Neural cell (in vitro differentiated cells): ENCODE measurements at regions not wholly inside any gene's neighbourhood (a gene's known extent, or its start where the extent isn't known, plus 50 kb on each side); places are given as distances from the start of the nearest gene placed in this dataset.

Experiments used
- EP300 ChIP-seq: fragments of 450-650 bp; conservative IDR thresholded peaks from 2 replicates; pipeline ENCODE4 v1.6.1; 2014; ENCODE audit warnings: antibody characterized with exemption, mild to moderate bottlenecking, moderate library complexity; ENCODE audit not compliant: poor library complexity, severe bottlenecking
- EZH2 ChIP-seq: fragments of 200-600, 300-800 bp; shearing (Covaris generic), sonication (generic); IDR thresholded peaks from 2 replicates; pipeline ENCODE4 v1.6.1; 2014; ENCODE audit warnings: antibody characterized with exemption, low read length, borderline replicate concordance, mild to moderate bottlenecking; ENCODE audit not compliant: insufficient read depth, poor library complexity, severe bottlenecking
- TF ChIP-seq, protein P1 (sequence below): fragments of 450-650 bp; IDR thresholded peaks from 2 replicates; pipeline ENCODE4 v1.5.1; 2014; ENCODE audit warnings: antibody characterized with exemption, mild to moderate bottlenecking, moderate library complexity; ENCODE audit not compliant: poor library complexity, severe bottlenecking

DNA sequence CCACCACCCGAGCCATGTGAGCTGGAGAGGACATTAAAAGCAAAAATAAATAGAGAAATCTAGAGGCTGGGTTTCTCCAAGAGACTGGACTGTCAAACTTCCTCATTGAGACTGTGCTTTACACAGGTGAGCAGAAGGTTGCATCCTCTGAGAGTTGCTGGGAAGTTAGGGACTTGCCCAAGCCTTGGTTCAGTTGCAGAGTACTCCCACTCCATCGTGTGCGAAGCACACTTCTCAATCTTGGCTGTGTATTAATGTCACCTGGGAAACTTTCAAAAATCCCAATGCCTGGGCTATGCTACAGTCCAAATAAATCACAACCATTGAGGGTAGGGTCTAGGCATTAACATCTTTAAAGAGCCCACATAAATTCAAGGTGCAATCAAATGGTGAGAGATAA is 89.2 kb downstream of the ZNF330 start:
- TF ChIP-seq EZH2 (no peak), EP300 (no peak)
- TF ChIP-seq, protein P1, sequence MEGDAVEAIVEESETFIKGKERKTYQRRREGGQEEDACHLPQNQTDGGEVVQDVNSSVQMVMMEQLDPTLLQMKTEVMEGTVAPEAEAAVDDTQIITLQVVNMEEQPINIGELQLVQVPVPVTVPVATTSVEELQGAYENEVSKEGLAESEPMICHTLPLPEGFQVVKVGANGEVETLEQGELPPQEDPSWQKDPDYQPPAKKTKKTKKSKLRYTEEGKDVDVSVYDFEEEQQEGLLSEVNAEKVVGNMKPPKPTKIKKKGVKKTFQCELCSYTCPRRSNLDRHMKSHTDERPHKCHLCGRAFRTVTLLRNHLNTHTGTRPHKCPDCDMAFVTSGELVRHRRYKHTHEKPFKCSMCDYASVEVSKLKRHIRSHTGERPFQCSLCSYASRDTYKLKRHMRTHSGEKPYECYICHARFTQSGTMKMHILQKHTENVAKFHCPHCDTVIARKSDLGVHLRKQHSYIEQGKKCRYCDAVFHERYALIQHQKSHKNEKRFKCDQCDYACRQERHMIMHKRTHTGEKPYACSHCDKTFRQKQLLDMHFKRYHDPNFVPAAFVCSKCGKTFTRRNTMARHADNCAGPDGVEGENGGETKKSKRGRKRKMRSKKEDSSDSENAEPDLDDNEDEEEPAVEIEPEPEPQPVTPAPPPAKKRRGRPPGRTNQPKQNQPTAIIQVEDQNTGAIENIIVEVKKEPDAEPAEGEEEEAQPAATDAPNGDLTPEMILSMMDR, result no peak
